Muscle of arm (tissue), 1 donor: ENCODE measurements at regions not wholly inside any gene's neighbourhood (a gene's known extent, or its start where the extent isn't known, plus 50 kb on each side); places are given as distances from the start of the nearest gene placed in this dataset.
"Not testable (repeated sequence)": the region's sequence is repeated elsewhere in the genome, so short reads cannot be mapped to it uniquely, and the experiment has no call there.

Source experiments
- DNase-seq: peaks from one replicate; pipeline ENCODE4 v3.0.0-alpha.2; 2013

GRCh38 chrX:39277685-39278390 is 476.6 kb downstream of the MID1IP1 start:
- not testable (repeated sequence) for DNase-seq

DNA sequence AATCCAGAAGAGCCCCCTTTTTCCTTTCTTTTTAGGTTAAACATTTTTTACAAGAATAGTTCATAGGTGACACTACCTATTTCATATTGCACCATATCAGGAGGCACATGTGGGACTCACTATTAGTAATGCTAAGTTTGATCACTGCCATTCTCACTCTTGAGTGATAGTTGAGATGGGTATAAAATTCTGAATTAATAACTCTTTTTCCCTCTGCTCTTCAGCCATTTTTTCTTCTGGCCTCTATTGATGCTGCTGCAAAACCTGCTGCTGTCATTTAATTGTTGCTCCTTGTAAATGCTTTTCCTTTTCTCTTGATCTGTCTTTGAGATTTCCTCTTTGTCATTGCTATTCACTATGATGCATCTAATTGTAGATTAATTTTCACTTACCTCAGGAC is 482.0 kb downstream of the MID1IP1 start:
- no peak for DNase-seq

DNA sequence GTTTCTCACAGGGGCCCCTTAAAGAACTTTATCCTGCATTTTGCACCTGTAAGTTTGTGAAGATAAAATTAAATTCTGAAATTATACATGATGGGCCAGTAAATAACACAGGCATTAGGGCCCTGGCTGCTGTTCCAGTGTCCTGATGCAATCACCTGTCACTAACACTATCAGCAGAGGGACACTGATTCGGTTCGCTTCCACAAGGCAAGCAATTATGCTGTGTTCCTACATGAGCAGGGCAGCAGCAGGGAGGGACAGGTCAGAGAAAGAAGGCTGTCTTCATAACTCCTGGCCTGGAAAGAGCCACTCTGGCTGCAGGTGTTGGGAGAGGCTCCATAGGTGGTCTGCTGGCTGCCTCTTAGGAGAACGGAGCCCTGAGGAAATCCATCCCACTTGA is 487.3 kb downstream of the MID1IP1 start:
- DNase-seq = no peak

DNA sequence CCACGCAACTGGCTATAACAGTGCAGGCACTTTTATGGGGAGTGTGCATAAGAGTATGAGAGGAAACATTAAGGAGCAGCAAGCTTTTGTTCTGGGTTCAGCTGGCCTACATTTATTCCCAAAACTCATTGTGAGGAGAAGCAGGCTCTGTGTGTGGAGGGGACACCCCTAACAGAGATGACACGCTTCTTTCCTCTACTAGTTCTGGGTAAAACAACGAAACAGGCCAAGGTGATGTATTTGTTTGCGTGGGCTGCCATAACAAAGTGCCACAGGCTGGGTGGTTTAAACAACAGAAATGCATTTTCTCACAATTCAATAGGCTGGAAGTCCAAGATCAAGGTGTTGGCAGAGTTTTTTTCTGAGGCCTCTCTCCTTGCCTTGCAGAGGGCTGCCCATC is 488.6 kb downstream of the MID1IP1 start:
- no peak for DNase-seq

GRCh38 chrX:39293203-39293602 is 491.9 kb downstream of the MID1IP1 start:
- no peak for DNase-seq

- DNase-seq = no peak
These were observed 495.2 kb downstream of the MID1IP1 start for GRCh38 chrX:39296472-39296871.

GRCh38 chrX:39298821-39299220 is 497.6 kb downstream of the MID1IP1 start:
- DNase-seq = no peak

DNA sequence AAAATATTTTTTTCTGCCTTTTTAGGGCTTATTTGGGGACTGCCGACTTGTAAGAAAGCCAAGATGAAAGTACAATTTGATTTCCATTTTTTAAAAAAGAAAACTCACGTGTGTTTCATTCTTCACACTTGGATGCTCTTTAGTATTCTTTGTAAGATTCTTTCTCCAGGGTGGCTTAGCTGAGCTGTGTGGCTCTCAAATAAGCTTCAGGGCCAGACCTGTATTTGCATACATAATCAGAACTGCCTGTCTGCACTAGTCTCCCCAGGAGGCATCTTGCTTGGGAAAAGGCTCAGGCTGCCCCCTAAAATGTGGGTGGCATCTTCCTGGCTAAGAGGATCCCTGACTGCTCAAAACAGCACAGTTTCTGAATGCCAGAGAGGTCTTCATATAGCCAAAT is 498.4 kb downstream of the MID1IP1 start:
- DNase-seq = no peak

DNA sequence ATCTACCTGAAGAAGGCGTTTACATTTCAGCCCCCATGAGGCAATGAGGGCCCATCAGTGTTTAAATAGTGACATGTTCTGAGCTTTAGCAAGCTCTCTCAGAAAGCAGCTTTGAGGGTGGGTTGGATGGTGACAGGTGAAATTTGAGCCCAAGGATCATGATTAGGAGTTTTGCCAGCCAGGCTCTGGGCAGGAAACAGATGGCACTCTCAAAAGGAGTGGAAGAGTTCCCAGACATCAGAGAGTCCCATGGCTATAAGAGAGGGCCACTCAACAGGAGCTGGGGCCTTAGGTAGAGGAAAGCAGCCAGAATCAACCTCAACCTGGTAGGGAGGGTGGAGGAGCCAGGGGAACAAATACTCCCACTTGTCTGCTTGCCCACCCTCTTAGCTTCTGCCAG is 499.8 kb downstream of the MID1IP1 start:
- no peak for DNase-seq

- no peak for DNase-seq
These were observed 501.6 kb downstream of the MID1IP1 start for GRCh38 chrX:39302838-39303237.

DNA sequence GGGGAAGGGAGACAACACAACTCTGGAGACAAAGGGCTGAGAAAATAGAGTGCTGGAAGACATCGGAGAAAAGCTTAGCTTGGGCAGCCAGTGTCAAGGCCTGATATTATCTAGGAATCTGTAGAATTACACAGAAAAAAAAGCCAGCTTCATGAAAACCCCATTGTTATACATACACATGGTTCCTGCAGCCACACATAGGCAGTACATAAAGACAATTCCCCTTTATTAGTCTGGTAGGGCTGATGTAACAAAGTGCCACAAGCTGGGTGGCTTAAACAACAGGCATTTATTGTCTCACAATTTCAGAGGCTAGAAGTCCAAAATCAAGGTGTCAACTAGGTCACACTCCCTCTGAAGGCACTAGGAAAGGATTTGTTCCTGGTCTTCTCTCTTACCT is 503.5 kb downstream of the MID1IP1 start:
- DNase-seq = no peak

- no peak for DNase-seq
These were observed 506.2 kb downstream of the MID1IP1 start for GRCh38 chrX:39307488-39307887.

- DNase-seq = no peak
These were observed 506.9 kb downstream of the MID1IP1 start for GRCh38 chrX:39308126-39308525.

GRCh38 chrX:39309018-39309635 is 507.9 kb downstream of the MID1IP1 start:
- DNase-seq = no peak

GRCh38 chrX:39309721-39310152 is 508.5 kb downstream of the MID1IP1 start:
- DNase-seq = no peak

DNA sequence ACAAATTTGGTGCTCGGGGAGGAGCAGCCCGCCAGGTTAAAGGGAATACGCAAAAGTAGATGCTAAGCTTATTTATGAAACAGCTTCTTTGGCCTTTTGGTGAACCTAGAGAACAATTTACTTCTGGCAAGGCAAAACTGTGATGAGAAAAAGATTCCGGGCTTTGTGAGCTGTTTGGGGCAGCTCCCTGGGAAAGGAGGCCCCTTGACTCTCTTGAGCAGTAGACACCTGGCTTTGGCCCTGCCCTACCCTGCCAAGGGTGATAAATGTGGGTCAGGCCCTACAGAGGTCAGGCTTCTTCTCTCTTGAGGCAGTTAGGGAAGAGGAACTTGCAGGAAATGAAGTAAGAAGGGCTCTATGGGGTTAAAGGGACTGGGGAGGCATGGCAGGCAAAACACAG is 509.6 kb downstream of the MID1IP1 start:
- no peak for DNase-seq

DNA sequence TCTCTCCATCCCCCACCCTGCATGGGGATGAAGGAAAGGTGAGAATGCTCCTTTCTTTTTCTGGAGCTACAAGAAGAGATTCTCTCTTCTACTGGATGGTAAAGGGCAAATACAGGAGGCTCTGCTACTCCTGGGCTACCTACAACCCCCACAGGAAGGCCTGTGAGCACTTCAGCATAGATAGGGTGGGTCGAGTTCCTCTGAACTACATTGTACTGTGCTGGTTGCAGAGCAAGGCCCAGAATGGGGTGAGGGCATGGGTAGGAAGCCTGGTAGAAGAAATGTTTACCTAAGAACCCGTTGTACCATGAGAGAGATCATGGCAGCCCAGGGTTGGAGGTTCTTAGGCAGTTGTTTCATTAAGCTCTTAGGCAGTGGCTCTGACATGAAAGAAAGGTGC is 510.4 kb downstream of the MID1IP1 start:
- no peak for DNase-seq

DNA sequence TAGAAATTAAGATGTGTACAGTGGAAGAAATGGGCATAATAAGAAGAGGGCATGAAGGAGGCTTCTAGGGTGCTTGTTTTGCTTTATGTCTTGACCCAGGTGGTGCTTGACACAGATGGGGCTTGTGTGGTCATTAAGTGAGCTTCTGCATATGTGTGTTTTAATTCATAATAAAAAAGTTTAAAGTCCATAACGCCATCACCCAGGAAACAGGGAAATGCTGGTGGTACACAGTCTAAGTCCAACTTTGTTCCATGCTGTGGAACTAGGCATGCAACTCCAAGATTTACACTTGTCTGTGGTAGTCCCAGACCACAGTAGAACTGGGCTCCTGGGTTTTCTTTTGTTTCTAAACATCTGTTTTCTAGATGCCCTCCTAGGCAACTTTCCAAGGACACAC is 511.9 kb downstream of the MID1IP1 start:
- DNase-seq = no peak

- DNase-seq = peak; percentile 54
These were observed 517.5 kb downstream of the MID1IP1 start for GRCh38 chrX:39318506-39319343.

GRCh38 chrX:39320165-39320564 is 518.9 kb downstream of the MID1IP1 start:
- no peak for DNase-seq

- DNase-seq = no peak
These were observed 521.2 kb downstream of the MID1IP1 start for GRCh38 chrX:39322496-39322895.

GRCh38 chrX:39324233-39324930 is 523.1 kb downstream of the MID1IP1 start:
- no peak for DNase-seq
